WTC11 (cell line): ENCODE measurements at regions not wholly inside any gene's neighbourhood (a gene's known extent, or its start where the extent isn't known, plus 50 kb on each side); places are given as distances from the start of the nearest gene placed in this dataset.

Experiments used
- ATAC-seq: fragments of 200-7000 bp; cut with Tn5 transposase; 2 replicates; pipeline ENCODE4 v1.10.0; 2021; ENCODE audit warnings: mild to moderate bottlenecking, moderate library complexity
- CTCF ChIA-PET: fragments of 300-600 bp; sonication (Branson Sonifier 250); formaldehyde crosslinking; loops from one replicate; lab custom pipeline; 2021; ENCODE audit warnings: antibody characterized with exemption; lab: Charles Lee
- POLR2A ChIA-PET: fragments of 350-600 bp; sonication (Branson Sonifier 250); formaldehyde crosslinking; loops from one replicate; lab custom pipeline; 2021; ENCODE audit warnings: antibody characterized with exemption; lab: Charles Lee
- DNase-seq: peaks from one replicate; pipeline ENCODE4 v3.0.0; 2021; ENCODE audit warnings: low spot score
- H3K27ac Mint-ChIP-seq: 2 replicates; pipeline ENCODE4 v1.8.0; 2021; ENCODE audit warnings: mixed read lengths
- H3K27me3 Mint-ChIP-seq: 2 replicates; pipeline ENCODE4 v1.8.0; 2021; ENCODE audit warnings: low read depth, mild to moderate bottlenecking, moderate library complexity, mixed read lengths
- H3K36me3 Mint-ChIP-seq: 2 replicates; pipeline ENCODE4 v1.8.0; 2021; ENCODE audit warnings: mixed read lengths
- H3K4me1 Mint-ChIP-seq: 2 replicates; pipeline ENCODE4 v1.8.0; 2022; ENCODE audit warnings: mixed read lengths
- H3K4me3 Mint-ChIP-seq: 2 replicates; pipeline ENCODE4 v1.8.0; 2021; ENCODE audit warnings: mild to moderate bottlenecking, moderate library complexity, mixed read lengths
- H3K9me3 Mint-ChIP-seq: 2 replicates; pipeline ENCODE4 v1.8.0; 2021; ENCODE audit warnings: mixed read lengths
- ATF1 ChIP-seq: sonication (generic); formaldehyde crosslinking; IDR thresholded peaks from 2 replicates; pipeline ENCODE4 v1.8.1; 2023; ENCODE audit warnings: mild to moderate bottlenecking, moderate library complexity, missing genetic modification reagents
- CBFB ChIP-seq: sonication (generic); formaldehyde crosslinking; IDR thresholded peaks from 2 replicates; pipeline ENCODE4 v1.8.1; 2022; ENCODE audit warnings: mild to moderate bottlenecking, low read depth, missing genetic modification reagents
- CREM ChIP-seq: sonication (generic); formaldehyde crosslinking; IDR thresholded peaks from 2 replicates; pipeline ENCODE4 v1.8.1; 2022; ENCODE audit warnings: mild to moderate bottlenecking, missing genetic modification reagents, moderate library complexity
- FOXJ3 ChIP-seq: sonication (generic); formaldehyde crosslinking; IDR thresholded peaks from 2 replicates; pipeline ENCODE4 v1.9.0; 2021; ENCODE audit warnings: missing genetic modification reagents, mild to moderate bottlenecking, borderline replicate concordance
- MXD4 ChIP-seq: fragments of 250-450 bp; sonication (Bioruptor Pico); IDR thresholded peaks from 2 replicates; pipeline ENCODE4 v1.8.0; 2021; ENCODE audit warnings: mild to moderate bottlenecking, moderate library complexity, borderline replicate concordance
- OVOL2 ChIP-seq: fragments of 250-450 bp; sonication (Bioruptor Pico); IDR thresholded peaks from 2 replicates; pipeline ENCODE4 v1.9.0; 2021; ENCODE audit warnings: mild to moderate bottlenecking, borderline replicate concordance
- RORB ChIP-seq: fragments of 250-450 bp; sonication (Bioruptor Pico); IDR thresholded peaks from 2 replicates; pipeline ENCODE4 v1.9.0; 2021; ENCODE audit warnings: mild to moderate bottlenecking
- SMAD3 ChIP-seq: sonication (generic); formaldehyde crosslinking; IDR thresholded peaks from 2 replicates; pipeline ENCODE4 v1.8.0; 2022; ENCODE audit warnings: missing genetic modification reagents, mild to moderate bottlenecking, borderline replicate concordance
- ZBTB21 ChIP-seq: sonication (generic); formaldehyde crosslinking; IDR thresholded peaks from 2 replicates; pipeline ENCODE4 v1.8.1; 2023; ENCODE audit warnings: mild to moderate bottlenecking, missing genetic modification reagents, borderline replicate concordance
- ZNF396 ChIP-seq: fragments of 250-450 bp; sonication (Bioruptor Pico); IDR thresholded peaks from 2 replicates; pipeline ENCODE4 v1.8.0; 2021; ENCODE audit warnings: mild to moderate bottlenecking, moderate library complexity, borderline replicate concordance
- ZNF671 ChIP-seq: fragments of 250-450 bp; sonication (Bioruptor Pico); IDR thresholded peaks from 2 replicates; pipeline ENCODE4 v1.8.0; 2021; ENCODE audit warnings: mild to moderate bottlenecking
- TF ChIP-seq, protein P1 (sequence below): sonication (generic); formaldehyde crosslinking; IDR thresholded peaks from 2 replicates; pipeline ENCODE4 v1.8.1; 2023; ENCODE audit warnings: mild to moderate bottlenecking, missing genetic modification reagents, moderate library complexity
- TF ChIP-seq, protein P2 (sequence below): sonication (generic); formaldehyde crosslinking; IDR thresholded peaks from 2 replicates; pipeline ENCODE4 v1.8.1; 2022; ENCODE audit warnings: low read depth, mild to moderate bottlenecking, moderate library complexity, missing genetic modification reagents, borderline replicate concordance
- TF ChIP-seq, protein P3 (sequence below): sonication (generic); formaldehyde crosslinking; IDR thresholded peaks from 2 replicates; pipeline ENCODE4 v1.8.1; 2023; ENCODE audit warnings: mild to moderate bottlenecking, moderate library complexity, missing genetic modification reagents
- TF ChIP-seq, protein P4 (sequence below): fragments of 250-450 bp; sonication (Bioruptor Pico); IDR thresholded peaks from 2 replicates; pipeline ENCODE4 v1.9.0; 2021; ENCODE audit warnings: mild to moderate bottlenecking, borderline replicate concordance
- TF ChIP-seq, protein P5 (sequence below): sonication (generic); formaldehyde crosslinking; IDR thresholded peaks from 2 replicates; pipeline ENCODE4 v1.8.1; 2023; ENCODE audit warnings: mild to moderate bottlenecking, missing genetic modification reagents

DNA sequence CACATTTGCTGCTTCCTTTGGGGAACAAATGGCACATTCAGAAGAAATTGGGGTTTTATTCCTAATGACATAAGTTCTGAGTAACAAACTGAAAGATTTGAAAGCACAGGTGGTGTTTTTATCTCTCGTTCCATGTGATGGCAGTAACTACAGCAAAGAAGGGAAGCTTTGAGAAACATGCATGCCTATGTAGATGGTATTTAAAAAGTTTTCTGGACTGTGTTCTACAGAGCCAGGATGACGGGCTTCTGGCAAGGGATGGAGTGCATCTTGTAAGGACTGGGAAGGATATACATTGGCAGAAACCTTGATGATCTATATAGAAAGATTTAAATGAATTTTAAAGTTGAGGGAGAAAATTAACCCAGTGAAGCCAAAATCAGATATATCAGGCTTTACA lies 362.2 kb upstream of the ROPN1 start (continued):
- TF ChIP-seq, protein P1, sequence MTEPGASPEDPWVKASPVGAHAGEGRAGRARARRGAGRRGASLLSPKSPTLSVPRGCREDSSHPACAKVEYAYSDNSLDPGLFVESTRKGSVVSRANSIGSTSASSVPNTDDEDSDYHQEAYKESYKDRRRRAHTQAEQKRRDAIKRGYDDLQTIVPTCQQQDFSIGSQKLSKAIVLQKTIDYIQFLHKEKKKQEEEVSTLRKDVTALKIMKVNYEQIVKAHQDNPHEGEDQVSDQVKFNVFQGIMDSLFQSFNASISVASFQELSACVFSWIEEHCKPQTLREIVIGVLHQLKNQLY: no peak
- TF ChIP-seq OVOL2 (CRISPR knock-in tag) (no peak), CBFB (CRISPR knock-in tag) (no peak), ZNF396 (CRISPR knock-in tag) (no peak)
- TF ChIP-seq, all 79 proteins: peak for 0

DNA sequence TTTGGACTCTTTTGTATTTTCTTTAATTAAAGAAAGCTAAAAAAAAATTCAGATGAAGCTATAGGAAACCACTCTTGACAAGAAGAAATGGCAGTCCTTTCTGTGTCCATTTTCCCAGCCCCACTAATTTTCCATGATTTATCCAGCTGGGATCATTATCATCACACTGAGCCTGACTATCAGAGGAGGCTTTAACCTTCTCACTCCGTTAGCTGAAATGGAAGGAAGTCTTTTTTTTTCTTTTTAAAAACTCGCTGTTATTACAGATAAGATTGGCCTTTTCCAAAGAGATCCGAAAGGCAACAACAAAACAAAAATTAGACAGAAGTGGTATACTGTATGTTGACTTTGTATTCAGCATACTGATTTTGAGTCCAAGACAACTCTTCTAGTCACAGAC lies 366.2 kb upstream of the ROPN1 start:
- Mint-ChIP-seq H3K4me1 (peaks cover 14% of the 10 kb centered on the region), H3K36me3 (no peaks in the 10 kb centered on the region), H3K27ac (no peak overlapping the region), H3K27me3 (no peaks in the 10 kb centered on the region; the same call in 1 of the 2 replicates), H3K4me3 (no peak overlapping the region), H3K9me3 (peaks cover 9% of the 10 kb centered on the region)
- POLR2A ChIA-PET: no interaction called here
- ATAC-seq (no peak), DNase-seq (no peak)
- TF ChIP-seq ZBTB21 (CRISPR knock-in tag) (no peak), MXD4 (CRISPR knock-in tag) (no peak), RORB (CRISPR knock-in tag) (no peak), CBFB (CRISPR knock-in tag) (no peak), FOXJ3 (CRISPR knock-in tag) (no peak), SMAD3 (CRISPR knock-in tag) (no peak), ZNF671 (no peak), CREM (CRISPR knock-in tag) (no peak), ATF1 (CRISPR knock-in tag) (no peak)
- TF ChIP-seq, protein P2, sequence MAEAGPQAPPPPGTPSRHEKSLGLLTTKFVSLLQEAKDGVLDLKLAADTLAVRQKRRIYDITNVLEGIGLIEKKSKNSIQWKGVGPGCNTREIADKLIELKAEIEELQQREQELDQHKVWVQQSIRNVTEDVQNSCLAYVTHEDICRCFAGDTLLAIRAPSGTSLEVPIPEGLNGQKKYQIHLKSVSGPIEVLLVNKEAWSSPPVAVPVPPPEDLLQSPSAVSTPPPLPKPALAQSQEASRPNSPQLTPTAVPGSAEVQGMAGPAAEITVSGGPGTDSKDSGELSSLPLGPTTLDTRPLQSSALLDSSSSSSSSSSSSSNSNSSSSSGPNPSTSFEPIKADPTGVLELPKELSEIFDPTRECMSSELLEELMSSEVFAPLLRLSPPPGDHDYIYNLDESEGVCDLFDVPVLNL (CRISPR knock-in tag): no peak
- TF ChIP-seq, protein P3, sequence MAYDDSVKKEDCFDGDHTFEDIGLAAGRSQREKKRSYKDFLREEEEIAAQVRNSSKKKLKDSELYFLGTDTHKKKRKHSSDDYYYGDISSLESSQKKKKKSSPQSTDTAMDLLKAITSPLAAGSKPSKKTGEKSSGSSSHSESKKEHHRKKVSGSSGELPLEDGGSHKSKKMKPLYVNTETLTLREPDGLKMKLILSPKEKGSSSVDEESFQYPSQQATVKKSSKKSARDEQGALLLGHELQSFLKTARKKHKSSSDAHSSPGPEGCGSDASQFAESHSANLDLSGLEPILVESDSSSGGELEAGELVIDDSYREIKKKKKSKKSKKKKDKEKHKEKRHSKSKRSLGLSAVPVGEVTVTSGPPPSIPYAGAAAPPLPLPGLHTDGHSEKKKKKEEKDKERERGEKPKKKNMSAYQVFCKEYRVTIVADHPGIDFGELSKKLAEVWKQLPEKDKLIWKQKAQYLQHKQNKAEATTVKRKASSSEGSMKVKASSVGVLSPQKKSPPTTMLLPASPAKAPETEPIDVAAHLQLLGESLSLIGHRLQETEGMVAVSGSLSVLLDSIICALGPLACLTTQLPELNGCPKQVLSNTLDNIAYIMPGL (CRISPR knock-in tag): no peak
- TF ChIP-seq, protein P4, sequence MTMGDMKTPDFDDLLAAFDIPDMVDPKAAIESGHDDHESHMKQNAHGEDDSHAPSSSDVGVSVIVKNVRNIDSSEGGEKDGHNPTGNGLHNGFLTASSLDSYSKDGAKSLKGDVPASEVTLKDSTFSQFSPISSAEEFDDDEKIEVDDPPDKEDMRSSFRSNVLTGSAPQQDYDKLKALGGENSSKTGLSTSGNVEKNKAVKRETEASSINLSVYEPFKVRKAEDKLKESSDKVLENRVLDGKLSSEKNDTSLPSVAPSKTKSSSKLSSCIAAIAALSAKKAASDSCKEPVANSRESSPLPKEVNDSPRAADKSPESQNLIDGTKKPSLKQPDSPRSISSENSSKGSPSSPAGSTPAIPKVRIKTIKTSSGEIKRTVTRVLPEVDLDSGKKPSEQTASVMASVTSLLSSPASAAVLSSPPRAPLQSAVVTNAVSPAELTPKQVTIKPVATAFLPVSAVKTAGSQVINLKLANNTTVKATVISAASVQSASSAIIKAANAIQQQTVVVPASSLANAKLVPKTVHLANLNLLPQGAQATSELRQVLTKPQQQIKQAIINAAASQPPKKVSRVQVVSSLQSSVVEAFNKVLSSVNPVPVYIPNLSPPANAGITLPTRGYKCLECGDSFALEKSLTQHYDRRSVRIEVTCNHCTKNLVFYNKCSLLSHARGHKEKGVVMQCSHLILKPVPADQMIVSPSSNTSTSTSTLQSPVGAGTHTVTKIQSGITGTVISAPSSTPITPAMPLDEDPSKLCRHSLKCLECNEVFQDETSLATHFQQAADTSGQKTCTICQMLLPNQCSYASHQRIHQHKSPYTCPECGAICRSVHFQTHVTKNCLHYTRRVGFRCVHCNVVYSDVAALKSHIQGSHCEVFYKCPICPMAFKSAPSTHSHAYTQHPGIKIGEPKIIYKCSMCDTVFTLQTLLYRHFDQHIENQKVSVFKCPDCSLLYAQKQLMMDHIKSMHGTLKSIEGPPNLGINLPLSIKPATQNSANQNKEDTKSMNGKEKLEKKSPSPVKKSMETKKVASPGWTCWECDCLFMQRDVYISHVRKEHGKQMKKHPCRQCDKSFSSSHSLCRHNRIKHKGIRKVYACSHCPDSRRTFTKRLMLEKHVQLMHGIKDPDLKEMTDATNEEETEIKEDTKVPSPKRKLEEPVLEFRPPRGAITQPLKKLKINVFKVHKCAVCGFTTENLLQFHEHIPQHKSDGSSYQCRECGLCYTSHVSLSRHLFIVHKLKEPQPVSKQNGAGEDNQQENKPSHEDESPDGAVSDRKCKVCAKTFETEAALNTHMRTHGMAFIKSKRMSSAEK: no peak
- TF ChIP-seq, protein P5, sequence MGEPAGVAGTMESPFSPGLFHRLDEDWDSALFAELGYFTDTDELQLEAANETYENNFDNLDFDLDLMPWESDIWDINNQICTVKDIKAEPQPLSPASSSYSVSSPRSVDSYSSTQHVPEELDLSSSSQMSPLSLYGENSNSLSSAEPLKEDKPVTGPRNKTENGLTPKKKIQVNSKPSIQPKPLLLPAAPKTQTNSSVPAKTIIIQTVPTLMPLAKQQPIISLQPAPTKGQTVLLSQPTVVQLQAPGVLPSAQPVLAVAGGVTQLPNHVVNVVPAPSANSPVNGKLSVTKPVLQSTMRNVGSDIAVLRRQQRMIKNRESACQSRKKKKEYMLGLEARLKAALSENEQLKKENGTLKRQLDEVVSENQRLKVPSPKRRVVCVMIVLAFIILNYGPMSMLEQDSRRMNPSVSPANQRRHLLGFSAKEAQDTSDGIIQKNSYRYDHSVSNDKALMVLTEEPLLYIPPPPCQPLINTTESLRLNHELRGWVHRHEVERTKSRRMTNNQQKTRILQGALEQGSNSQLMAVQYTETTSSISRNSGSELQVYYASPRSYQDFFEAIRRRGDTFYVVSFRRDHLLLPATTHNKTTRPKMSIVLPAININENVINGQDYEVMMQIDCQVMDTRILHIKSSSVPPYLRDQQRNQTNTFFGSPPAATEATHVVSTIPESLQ (CRISPR knock-in tag): no peak
- CTCF ChIA-PET: interaction anchor here (1.4 kb wide), 1 partner anchor 192 kb away, joined by 4 read pairs; no protein-coding TSS in a partner anchor
